HEK293T (cell line): ENCODE measurements at regions not wholly inside any gene's neighbourhood (a gene's known extent, or its start where the extent isn't known, plus 50 kb on each side); places are given as distances from the start of the nearest gene placed in this dataset.

Experiments
- BHLHE40 ChIP-seq: fragments of 450-650 bp; IDR thresholded peaks from 2 replicates; pipeline ENCODE4 v1.6.1; 2016; ENCODE audit warnings: mild to moderate bottlenecking, moderate library complexity, borderline replicate concordance
- ELF4 ChIP-seq: fragments of 450-650 bp; IDR thresholded peaks from 2 replicates; pipeline ENCODE4 v1.6.1; 2017; ENCODE audit warnings: antibody characterized with exemption
- FOXA1 ChIP-seq: fragments of 450-650 bp; IDR thresholded peaks from 2 replicates; pipeline ENCODE4 v1.6.1; 2016; ENCODE audit warnings: mild to moderate bottlenecking
- FOXK2 ChIP-seq: fragments of 450-650 bp; IDR thresholded peaks from 2 replicates; pipeline ENCODE4 v1.6.1; 2016; ENCODE audit warnings: mild to moderate bottlenecking
- TARDBP ChIP-seq: fragments of 450-650 bp; IDR thresholded peaks from 2 replicates; pipeline ENCODE4 v1.6.1; 2016

DNA sequence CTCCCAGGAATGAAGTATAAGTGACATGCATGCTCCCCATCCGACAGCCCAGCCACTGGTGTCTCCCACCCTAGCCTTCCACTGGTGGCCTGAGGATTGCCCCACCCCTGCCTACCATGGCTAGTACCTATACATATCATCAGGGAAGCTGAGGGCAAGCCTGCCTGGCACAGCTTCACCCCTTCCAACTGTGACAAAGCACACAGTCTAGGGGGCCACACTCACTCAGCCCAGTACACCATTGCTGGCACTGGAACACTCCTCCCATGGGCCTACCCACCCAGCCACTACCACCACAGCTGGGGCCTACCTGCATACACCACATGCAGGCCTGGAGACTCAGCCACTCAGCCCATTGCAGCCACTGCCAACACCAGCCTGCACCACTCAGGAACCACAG is 393.1 kb upstream of the STEAP1 start:
- TF ChIP-seq FOXA1, result no peak
- no peak for TF ChIP-seq BHLHE40
- TF ChIP-seq FOXK2, result no peak
- no peak for TF ChIP-seq ELF4
- no peak for TF ChIP-seq TARDBP
